ENCODE measurements at regions not wholly inside any gene's neighbourhood (a gene's known extent, or its start where the extent isn't known, plus 50 kb on each side); places are given as distances from the start of the nearest gene placed in this dataset.

DNA sequence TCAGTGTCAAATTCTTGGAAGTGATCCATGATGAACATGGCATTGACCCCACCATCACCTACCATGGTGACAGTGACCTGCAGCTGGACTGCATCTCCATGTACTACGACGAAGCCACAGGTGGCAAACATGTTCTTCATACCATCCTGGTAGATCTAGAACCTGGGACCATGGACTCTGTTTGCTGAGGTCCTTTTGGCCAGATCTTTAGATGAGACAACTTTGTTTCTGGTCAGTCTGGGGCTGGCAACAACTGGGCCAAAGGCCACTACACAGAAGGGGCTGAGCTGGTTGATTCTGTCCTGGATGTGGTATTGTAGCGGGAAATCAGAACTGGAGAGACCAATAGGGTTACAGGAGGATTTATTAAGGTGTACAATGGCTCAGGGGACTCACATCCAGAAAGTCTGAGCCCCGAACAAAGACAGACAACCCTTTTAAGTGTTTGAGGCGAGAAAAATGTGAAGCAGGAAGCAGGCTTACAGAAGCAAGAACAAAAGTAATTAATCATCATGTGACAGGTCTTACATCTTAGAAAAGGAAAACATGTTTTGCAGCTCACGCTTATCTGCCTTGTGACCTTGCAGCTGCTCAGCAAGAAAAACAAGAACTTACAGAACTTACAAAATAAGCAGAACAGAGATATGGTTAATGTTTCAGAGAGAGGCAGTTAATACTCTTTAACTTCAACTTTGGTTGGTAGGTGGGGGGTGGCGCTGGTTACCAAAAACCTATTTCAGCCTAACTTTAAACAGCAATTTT, 58.8 kb upstream of the MOCS1 start:
- TF ChIP-seq, protein P1, sequence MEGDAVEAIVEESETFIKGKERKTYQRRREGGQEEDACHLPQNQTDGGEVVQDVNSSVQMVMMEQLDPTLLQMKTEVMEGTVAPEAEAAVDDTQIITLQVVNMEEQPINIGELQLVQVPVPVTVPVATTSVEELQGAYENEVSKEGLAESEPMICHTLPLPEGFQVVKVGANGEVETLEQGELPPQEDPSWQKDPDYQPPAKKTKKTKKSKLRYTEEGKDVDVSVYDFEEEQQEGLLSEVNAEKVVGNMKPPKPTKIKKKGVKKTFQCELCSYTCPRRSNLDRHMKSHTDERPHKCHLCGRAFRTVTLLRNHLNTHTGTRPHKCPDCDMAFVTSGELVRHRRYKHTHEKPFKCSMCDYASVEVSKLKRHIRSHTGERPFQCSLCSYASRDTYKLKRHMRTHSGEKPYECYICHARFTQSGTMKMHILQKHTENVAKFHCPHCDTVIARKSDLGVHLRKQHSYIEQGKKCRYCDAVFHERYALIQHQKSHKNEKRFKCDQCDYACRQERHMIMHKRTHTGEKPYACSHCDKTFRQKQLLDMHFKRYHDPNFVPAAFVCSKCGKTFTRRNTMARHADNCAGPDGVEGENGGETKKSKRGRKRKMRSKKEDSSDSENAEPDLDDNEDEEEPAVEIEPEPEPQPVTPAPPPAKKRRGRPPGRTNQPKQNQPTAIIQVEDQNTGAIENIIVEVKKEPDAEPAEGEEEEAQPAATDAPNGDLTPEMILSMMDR (IDR thresholded peaks at IDR 0.05; ENCODE audit: insufficient read depth, low read length, missing control alignments): no peak
- POLR2A ChIA-PET: no interaction called here
- CTCF ChIA-PET: no interaction called here
- no peak overlapping the region for H3K4me3 ChIP-seq (ENCODE audit: low read depth, low read length)
- DNase-seq (ENCODE audit: low read depth, low spot score): no peak

Measured in AG04449 (cell line).